Osteoblast (primary cell): ENCODE measurements at regions not wholly inside any gene's neighbourhood (a gene's known extent, or its start where the extent isn't known, plus 50 kb on each side); places are given as distances from the start of the nearest gene placed in this dataset.

Experiments
- DNase-seq: peaks from one replicate; pipeline ENCODE4 v3.0.0; 2011; ENCODE audit warnings: low spot score, mixed read lengths; ENCODE audit not compliant: insufficient read length; ENCODE audit errors: missing footprints
- H2AFZ ChIP-seq: 2 replicates; pipeline ENCODE4 v1.6.0; 2011; ENCODE audit warnings: mild to moderate bottlenecking, low read length
- H3K27ac ChIP-seq: 2 replicates; pipeline ENCODE4 v1.5.1; 2011; ENCODE audit warnings: mild to moderate bottlenecking, low read depth, low read length, moderate library complexity
- H3K27me3 ChIP-seq: 2 replicates; pipeline ENCODE4 v1.6.0; 2012; ENCODE audit warnings: mild to moderate bottlenecking, control low read depth, inconsistent platforms, low read length, moderate library complexity; ENCODE audit not compliant: insufficient read depth
- H3K36me3 ChIP-seq: 2 replicates; pipeline ENCODE4 v1.5.1; 2011; ENCODE audit warnings: mild to moderate bottlenecking, low read length, control low read depth, moderate library complexity; ENCODE audit not compliant: insufficient read depth
- H3K4me1 ChIP-seq: 2 replicates; pipeline ENCODE4 v1.5.1; 2011; ENCODE audit warnings: mild to moderate bottlenecking, low read length, control low read depth, moderate library complexity; ENCODE audit not compliant: insufficient read depth
- H3K4me2 ChIP-seq: 2 replicates; pipeline ENCODE4 v1.6.0; 2011; ENCODE audit warnings: mild to moderate bottlenecking, low read length; ENCODE audit not compliant: insufficient read depth
- H3K4me3 ChIP-seq: fragments of 200-600 bp; sonication (generic); 3 replicates; pipeline ENCODE4 v1.5.1; 2012; ENCODE audit warnings: mild to moderate bottlenecking, low read length, inconsistent platforms; ENCODE audit not compliant: insufficient read depth
- H3K79me2 ChIP-seq: 2 replicates; pipeline ENCODE4 v1.6.0; 2012; ENCODE audit warnings: mild to moderate bottlenecking, low read length, control low read depth, inconsistent platforms; ENCODE audit not compliant: insufficient read depth
- H3K9me3 ChIP-seq: 2 replicates; pipeline ENCODE4 v1.5.1; 2011; ENCODE audit warnings: low read depth, low read length, control low read depth
- H4K20me1 ChIP-seq: 2 replicates; pipeline ENCODE4 v1.6.0; 2012; ENCODE audit warnings: mild to moderate bottlenecking, low read length, control low read depth; ENCODE audit not compliant: insufficient read depth
- CTCF ChIP-seq: IDR thresholded peaks from 2 replicates; pipeline ENCODE4 v1.5.1; 2011; ENCODE audit warnings: mild to moderate bottlenecking, low read depth, low read length, moderate library complexity; ENCODE audit errors: extremely low read depth

GRCh38 chr5:87786471-87786870 lies 373.7 kb upstream of the CCNH start:
- no peak for DNase-seq
- H2AFZ ChIP-seq: no peak overlapping the region
- peaks cover 7% of the 10 kb centered on the region for H3K27me3 ChIP-seq

GRCh38 chr5:87785554-87786335 lies 373.0 kb upstream of the CCNH start:
- TF ChIP-seq CTCF: no peak
- Histone ChIP-seq H3K4me3 (no peak overlapping the region), H3K4me1 (no peaks in the 10 kb centered on the region), H3K79me2 (no peaks in the 10 kb centered on the region), H3K27me3 (peaks cover 7% of the 10 kb centered on the region), H3K27ac (no peak overlapping the region), H3K36me3 (no peaks in the 10 kb centered on the region), H3K4me2 (no peak overlapping the region), H2AFZ (no peak overlapping the region), H3K9me3 (no peaks in the 10 kb centered on the region), H4K20me1 (no peaks in the 10 kb centered on the region)
- no peak for DNase-seq

More at GRCh38 chr5:87786471-87786870, 373.7 kb upstream of the CCNH start:
- no peaks in the 10 kb centered on the region for H4K20me1 ChIP-seq
- H3K79me2 ChIP-seq: no peaks in the 10 kb centered on the region
- H3K4me1 ChIP-seq: no peaks in the 10 kb centered on the region
- H3K9me3 ChIP-seq: no peaks in the 10 kb centered on the region
- no peak for TF ChIP-seq CTCF
- no peak overlapping the region for H3K27ac ChIP-seq
- H3K4me2 ChIP-seq: no peak overlapping the region
- H3K36me3 ChIP-seq: no peaks in the 10 kb centered on the region
- H3K4me3 ChIP-seq: no peak overlapping the region

GRCh38 chr5:87784879-87785495 lies 372.3 kb upstream of the CCNH start:
- H4K20me1 ChIP-seq: no peaks in the 10 kb centered on the region
- H3K4me2 ChIP-seq: no peak overlapping the region
- H3K9me3 ChIP-seq: no peaks in the 10 kb centered on the region
- H3K4me1 ChIP-seq: no peaks in the 10 kb centered on the region
- no peaks in the 10 kb centered on the region for H3K79me2 ChIP-seq
- no peak for DNase-seq
- no peak overlapping the region for H3K4me3 ChIP-seq
- H3K27me3 ChIP-seq: peaks cover 7% of the 10 kb centered on the region
- H2AFZ ChIP-seq: no peak overlapping the region
- TF ChIP-seq CTCF: no peak
- H3K27ac ChIP-seq: no peak overlapping the region
- H3K36me3 ChIP-seq: no peaks in the 10 kb centered on the region

DNA sequence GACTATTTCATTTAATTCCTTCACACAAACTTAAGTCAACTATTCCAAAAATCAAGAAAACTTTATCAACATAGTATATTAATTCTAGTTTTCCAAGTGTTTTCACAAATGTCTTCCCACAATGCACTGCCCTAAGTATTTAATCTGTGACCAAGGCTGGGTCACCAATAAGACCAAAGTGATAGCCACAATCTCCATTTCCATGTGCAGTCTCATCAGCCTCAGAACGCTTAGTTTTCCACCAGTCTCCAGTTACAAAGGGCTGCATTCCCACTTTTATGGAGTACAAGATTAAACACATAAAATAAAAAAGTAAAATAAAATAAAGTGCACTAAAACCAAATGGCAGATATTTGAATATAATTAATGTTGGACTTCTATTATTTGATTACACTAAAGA lies 371.6 kb upstream of the CCNH start:
- no peak overlapping the region for H3K27ac ChIP-seq
- TF ChIP-seq CTCF: no peak
- no peaks in the 10 kb centered on the region for H3K36me3 ChIP-seq
- no peaks in the 10 kb centered on the region for H3K9me3 ChIP-seq
- no peaks in the 10 kb centered on the region for H3K79me2 ChIP-seq
- H3K27me3 ChIP-seq: peaks cover 7% of the 10 kb centered on the region
- no peaks in the 10 kb centered on the region for H3K4me1 ChIP-seq
- no peak overlapping the region for H3K4me3 ChIP-seq
- no peak for DNase-seq
- no peaks in the 10 kb centered on the region for H4K20me1 ChIP-seq
- no peak overlapping the region for H2AFZ ChIP-seq
- H3K4me2 ChIP-seq: no peak overlapping the region
